ENCODE measurements at regions not wholly inside any gene's neighbourhood (a gene's known extent, or its start where the extent isn't known, plus 50 kb on each side); places are given as distances from the start of the nearest gene placed in this dataset.

DNA sequence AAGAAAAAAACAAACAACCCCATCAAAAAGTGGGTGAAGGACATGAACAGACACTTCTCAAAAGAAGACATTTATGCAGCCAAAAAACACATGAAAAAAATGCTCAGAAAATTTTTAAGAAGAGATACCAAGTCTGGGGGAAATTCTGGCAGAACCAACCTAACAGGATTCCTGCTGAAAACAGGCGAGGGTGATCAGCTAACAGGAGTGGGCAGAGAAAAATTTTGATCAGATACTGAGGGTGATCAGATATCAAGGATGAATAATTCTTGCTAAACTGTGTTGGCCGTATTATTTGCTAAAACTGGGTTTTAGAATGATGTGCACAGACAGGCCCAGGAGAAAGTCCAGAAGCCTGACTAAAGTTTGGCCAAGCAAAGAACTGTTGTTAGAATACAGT lies 557.3 kb downstream of the CD109 start:
- TF ChIP-seq, protein P1, sequence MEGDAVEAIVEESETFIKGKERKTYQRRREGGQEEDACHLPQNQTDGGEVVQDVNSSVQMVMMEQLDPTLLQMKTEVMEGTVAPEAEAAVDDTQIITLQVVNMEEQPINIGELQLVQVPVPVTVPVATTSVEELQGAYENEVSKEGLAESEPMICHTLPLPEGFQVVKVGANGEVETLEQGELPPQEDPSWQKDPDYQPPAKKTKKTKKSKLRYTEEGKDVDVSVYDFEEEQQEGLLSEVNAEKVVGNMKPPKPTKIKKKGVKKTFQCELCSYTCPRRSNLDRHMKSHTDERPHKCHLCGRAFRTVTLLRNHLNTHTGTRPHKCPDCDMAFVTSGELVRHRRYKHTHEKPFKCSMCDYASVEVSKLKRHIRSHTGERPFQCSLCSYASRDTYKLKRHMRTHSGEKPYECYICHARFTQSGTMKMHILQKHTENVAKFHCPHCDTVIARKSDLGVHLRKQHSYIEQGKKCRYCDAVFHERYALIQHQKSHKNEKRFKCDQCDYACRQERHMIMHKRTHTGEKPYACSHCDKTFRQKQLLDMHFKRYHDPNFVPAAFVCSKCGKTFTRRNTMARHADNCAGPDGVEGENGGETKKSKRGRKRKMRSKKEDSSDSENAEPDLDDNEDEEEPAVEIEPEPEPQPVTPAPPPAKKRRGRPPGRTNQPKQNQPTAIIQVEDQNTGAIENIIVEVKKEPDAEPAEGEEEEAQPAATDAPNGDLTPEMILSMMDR (IDR thresholded peaks at IDR 0.05; ENCODE audit: insufficient read depth, low read length, missing control alignments): no peak
- POLR2A ChIA-PET: no interaction called here
- no peak for DNase-seq (ENCODE audit: low read depth, low spot score)
- H3K4me3 ChIP-seq (ENCODE audit: low read depth, low read length): no peak overlapping the region
- CTCF ChIA-PET: no interaction called here

DNA sequence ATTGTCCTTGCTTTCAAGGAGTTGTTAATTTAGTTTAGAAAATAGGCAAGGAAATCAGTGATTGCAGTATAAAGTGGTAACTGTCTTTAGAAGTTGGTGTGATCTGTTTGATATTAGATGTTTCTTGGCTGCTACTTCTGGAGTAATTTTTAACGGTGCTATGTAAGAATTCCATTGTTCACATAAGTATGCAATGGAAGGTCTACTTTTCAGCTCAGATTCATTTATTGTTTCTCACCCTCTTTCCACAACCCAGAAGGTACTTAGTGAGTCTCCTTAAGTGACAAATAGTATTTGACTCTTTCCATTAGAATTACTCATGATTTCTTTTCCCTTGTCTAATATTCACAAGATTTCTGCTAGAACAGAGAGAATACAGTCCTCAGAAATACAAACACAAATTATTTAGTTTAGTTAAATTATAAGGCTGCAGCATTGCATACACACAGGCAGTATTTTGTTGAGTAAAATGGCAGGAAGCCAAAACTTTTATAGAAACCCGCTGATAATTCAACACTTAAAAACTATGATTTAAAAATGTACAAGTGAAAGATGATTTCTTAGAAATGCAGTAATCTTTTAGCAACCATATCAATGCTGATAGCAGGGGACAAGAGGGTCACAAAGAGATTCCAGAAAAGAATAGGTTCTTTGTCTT lies 554.3 kb downstream of the CD109 start:
- DNase-seq (ENCODE audit: low read depth, low spot score): no peak
- POLR2A ChIA-PET: no interaction called here
- H3K4me3 ChIP-seq (ENCODE audit: low read depth, low read length): no peak overlapping the region
- TF ChIP-seq, protein P1 (IDR thresholded peaks at IDR 0.05; ENCODE audit: insufficient read depth, low read length, missing control alignments): no peak
- CTCF ChIA-PET: interaction anchor here (0.6 kb wide), 1 partner anchor 21 kb away, joined by 4 read pairs; no protein-coding TSS in a partner anchor

DNA sequence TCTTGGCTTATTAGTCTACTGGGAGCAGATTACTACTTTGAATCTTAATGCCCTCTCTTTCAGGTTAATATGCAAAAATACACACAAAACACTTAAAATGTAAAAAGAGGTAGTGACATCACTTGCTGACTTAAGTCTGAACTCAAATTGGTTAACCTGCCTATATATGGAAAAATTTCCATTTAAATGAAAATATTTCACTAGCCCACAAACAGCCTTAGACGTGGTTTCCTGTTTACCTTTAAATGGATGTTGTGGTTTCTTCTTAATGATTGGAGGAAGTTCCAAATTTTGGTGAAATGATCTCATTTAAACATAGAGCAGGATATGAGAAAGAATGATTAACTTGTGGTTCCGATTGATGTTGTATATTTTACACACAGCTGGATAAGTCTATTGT lies 553.7 kb downstream of the CD109 start:
- DNase-seq (ENCODE audit: low read depth, low spot score): no peak
- ChIA-PET POLR2A (no interaction called here), CTCF (interaction anchor here (0.6 kb wide), 1 partner anchor 21 kb away, joined by 4 read pairs; no protein-coding TSS in a partner anchor)
- H3K4me3 ChIP-seq (ENCODE audit: low read depth, low read length): no peak overlapping the region
- TF ChIP-seq, protein P1 (IDR thresholded peaks at IDR 0.05; ENCODE audit: insufficient read depth, low read length, missing control alignments): no peak

DNA sequence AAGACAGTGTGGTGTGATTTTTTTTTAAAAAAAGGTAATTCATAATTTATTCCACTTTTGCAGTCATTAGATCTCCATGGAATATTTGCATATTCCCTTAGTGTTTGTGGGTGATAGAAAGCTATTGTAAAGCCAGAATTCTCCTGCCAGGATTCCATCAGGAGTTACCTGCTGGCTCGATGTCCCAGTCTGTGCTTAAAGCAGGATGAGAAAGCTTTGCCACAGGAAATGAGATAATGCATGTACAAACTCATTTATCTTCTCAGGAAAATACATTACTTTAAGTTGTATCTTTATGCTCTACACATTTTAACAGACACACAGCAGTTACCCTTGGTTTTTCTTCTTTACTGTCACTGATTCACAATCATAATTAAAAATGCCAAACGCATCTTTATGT lies 553.0 kb downstream of the CD109 start:
- TF ChIP-seq, protein P1 (IDR thresholded peaks at IDR 0.05; ENCODE audit: insufficient read depth, low read length, missing control alignments): no peak
- no peak for DNase-seq (ENCODE audit: low read depth, low spot score)
- CTCF ChIA-PET: no interaction called here
- no peak overlapping the region for H3K4me3 ChIP-seq (ENCODE audit: low read depth, low read length)
- POLR2A ChIA-PET: no interaction called here

DNA sequence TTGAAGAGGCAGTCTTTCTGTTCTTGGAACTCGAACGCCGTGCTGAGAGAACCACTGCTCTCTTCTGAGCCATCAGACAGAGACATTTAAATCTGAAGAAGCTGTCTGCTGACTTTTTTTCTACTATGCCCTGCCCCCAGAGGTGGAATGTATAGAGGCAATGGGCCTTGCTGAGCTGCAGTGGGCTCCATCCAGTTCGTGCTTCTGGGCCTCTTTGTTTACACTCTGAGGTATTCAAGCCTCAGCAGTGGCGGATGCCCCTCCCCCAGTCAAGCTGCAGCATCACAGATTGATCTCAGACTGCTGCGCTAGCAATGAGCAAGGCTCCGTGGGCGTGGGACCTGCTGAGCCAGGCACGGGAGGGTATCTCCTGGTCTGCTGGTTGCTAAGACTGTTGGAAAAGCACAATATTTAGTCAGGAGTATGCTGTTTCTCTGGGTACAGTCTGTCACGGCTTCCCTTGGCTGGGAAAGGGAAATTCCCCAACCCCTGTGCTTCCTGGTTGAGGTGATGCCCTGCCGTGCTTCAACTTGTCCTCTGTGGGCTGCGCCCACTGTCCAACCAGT lies 526.8 kb downstream of the CD109 start:
- CTCF ChIA-PET: interaction anchor here (1.5 kb wide), 1 partner anchor 986 kb away, joined by 3 read pairs; no protein-coding TSS in a partner anchor
- POLR2A ChIA-PET: interaction anchor here (0.6 kb wide), 1 partner anchor 981 kb away, joined by 4 read pairs; no protein-coding TSS in a partner anchor
- no peak for DNase-seq (ENCODE audit: low read depth, low spot score)
- no peak overlapping the region for H3K4me3 ChIP-seq (ENCODE audit: low read depth, low read length)
- TF ChIP-seq, protein P1 (IDR thresholded peaks at IDR 0.05; ENCODE audit: insufficient read depth, low read length, missing control alignments): no peak

DNA sequence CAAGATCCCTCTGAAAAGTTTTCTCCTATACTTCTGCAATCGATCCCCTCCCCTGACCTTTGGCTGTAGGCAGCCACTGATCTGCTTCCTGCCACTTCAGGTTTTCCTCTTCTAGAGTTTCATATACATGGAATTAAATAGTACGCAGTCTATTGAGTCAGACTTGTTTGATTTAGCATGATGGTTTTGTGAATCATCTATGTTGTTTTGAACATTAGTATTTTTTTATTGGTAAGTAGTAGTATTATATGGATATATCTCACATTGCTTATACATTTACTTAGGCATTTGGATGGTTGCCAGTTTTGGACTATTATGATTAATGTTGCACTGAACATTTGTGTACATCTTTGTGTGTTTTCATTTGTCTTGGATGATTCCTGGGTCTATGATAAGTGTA lies 518.0 kb downstream of the CD109 start:
- H3K4me3 ChIP-seq (ENCODE audit: low read depth, low read length): no peak overlapping the region
- no peak for DNase-seq (ENCODE audit: low read depth, low spot score)
- ChIA-PET POLR2A (no interaction called here), CTCF (no interaction called here)
- TF ChIP-seq, protein P1 (IDR thresholded peaks at IDR 0.05; ENCODE audit: insufficient read depth, low read length, missing control alignments): no peak
